BLaER1 treated with 17β-estradiol and CSF1 and Interleukin-3, amounts not matched to agents 10 nM and 100 nM (cell line): ENCODE measurements at regions not wholly inside any gene's neighbourhood (a gene's known extent, or its start where the extent isn't known, plus 50 kb on each side); places are given as distances from the start of the nearest gene placed in this dataset.
"Not testable (repeated sequence)": the region's sequence is repeated elsewhere in the genome, so short reads cannot be mapped to it uniquely, and the experiment has no call there.

Experiments used
- H3K27ac ChIP-seq, 11 experiments: shearing (Covaris generic); formaldehyde crosslinking; 2 replicates each; pipeline ENCODE4 v1.8.1; 2022
- H3K27me3 ChIP-seq, 11 experiments: shearing (Covaris generic); formaldehyde crosslinking; 2 replicates each; pipeline ENCODE4 v1.8.1; 2022
- H3K36me3 ChIP-seq, 11 experiments: shearing (Covaris generic); formaldehyde crosslinking; 2 replicates each; pipeline ENCODE4 v1.8.1; 2022
- H3K4me1 ChIP-seq, 10 experiments: shearing (Covaris generic); formaldehyde crosslinking; 2 replicates each; pipeline ENCODE4 v1.8.1; 2022
- H3K4me2 ChIP-seq, 11 experiments: shearing (Covaris generic); formaldehyde crosslinking; 2 replicates each; pipeline ENCODE4 v1.8.1; 2022
- H3K4me3 ChIP-seq, 10 experiments: shearing (Covaris generic); formaldehyde crosslinking; 2 replicates each; pipeline ENCODE4 v1.8.1; 2022
- H3K9ac ChIP-seq, 11 experiments: shearing (Covaris generic); formaldehyde crosslinking; 2 replicates each; pipeline ENCODE4 v1.8.1; 2022
- H3K9me3 ChIP-seq, 11 experiments: shearing (Covaris generic); formaldehyde crosslinking; replicated peaks in 1 of 11; 2 replicates each; pipeline ENCODE4 v1.8.1; 2022
- H4K20me1 ChIP-seq, 11 experiments: shearing (Covaris generic); formaldehyde crosslinking; 2 replicates each; pipeline ENCODE4 v1.8.1; 2022
- Cebpa-rat ChIP-seq, 11 experiments: shearing (Covaris generic); IDR thresholded peaks; 2 replicates each; pipeline ENCODE4 v1.8.1; 2022

DNA sequence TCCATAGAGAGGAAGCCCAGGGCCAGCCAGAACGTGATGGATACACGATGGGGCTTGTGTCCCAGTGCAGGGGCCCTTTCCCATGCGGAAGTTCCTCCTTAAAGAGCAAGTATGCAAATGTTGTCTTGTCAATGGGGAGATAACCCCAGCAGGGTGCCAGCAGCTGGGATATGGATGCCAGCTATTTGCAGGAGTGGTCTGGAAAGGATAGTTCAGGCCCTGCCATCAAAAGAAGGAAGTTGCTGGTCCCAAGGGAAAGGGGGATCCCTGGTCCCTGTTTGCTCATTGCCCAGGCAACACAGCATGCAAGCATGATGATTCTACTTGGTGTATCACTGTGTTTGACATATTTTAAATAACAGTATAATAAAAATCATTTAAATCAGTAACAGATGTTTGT, 73.1 kb upstream of the HECW1 start:
- H3K36me3 ChIP-seq: no peaks in the 10 kb centered on the region
- TF ChIP-seq Cebpa-rat (IDR thresholded peaks at IDR 0.05): no peak
- no peaks in the 10 kb centered on the region for H3K27me3 ChIP-seq
- H3K4me1 ChIP-seq: no peaks in the 10 kb centered on the region
- peaks cover 0 to 34% (median 13%) of the 10 kb centered on the region in 11 experiments; a peak in 14 of 22 replicates for H3K9me3 ChIP-seq
- H3K9ac ChIP-seq: no peak overlapping the region
- H3K27ac ChIP-seq: no peak overlapping the region
- no peak overlapping the region for H3K4me3 ChIP-seq
- H3K4me2 ChIP-seq: no peak overlapping the region
- H4K20me1 ChIP-seq: no peaks in the 10 kb centered on the region

- H3K9ac ChIP-seq: no peak overlapping the region
Observed at GRCh38 chr7:43040461-43040860, 72.0 kb upstream of the HECW1 start.

GRCh38 chr7:43041105-43041504, 71.3 kb upstream of the HECW1 start:
- no peak overlapping the region for H3K4me2 ChIP-seq
- H3K4me1 ChIP-seq: no peaks in the 10 kb centered on the region
- H4K20me1 ChIP-seq: no peaks in the 10 kb centered on the region
- no peak overlapping the region for H3K27ac ChIP-seq
- no peak for TF ChIP-seq Cebpa-rat (IDR thresholded peaks at IDR 0.05)
- H3K4me3 ChIP-seq: no peak overlapping the region
- H3K36me3 ChIP-seq: no peaks in the 10 kb centered on the region
- peaks cover 0 to 34% (median 13%) of the 10 kb centered on the region in 11 experiments; a peak in 14 of 22 replicates for H3K9me3 ChIP-seq
- no peak overlapping the region for H3K9ac ChIP-seq
- H3K27me3 ChIP-seq: no peaks in the 10 kb centered on the region

More at GRCh38 chr7:43040461-43040860, 72.0 kb upstream of the HECW1 start:
- no peak for TF ChIP-seq Cebpa-rat (IDR thresholded peaks at IDR 0.05)
- Histone ChIP-seq H4K20me1 (no peaks in the 10 kb centered on the region), H3K36me3 (no peaks in the 10 kb centered on the region), H3K4me2 (no peak overlapping the region), H3K4me1 (no peaks in the 10 kb centered on the region), H3K27me3 (no peaks in the 10 kb centered on the region), H3K27ac (no peak overlapping the region), H3K4me3 (no peak overlapping the region), H3K9me3 (peaks cover 0 to 34% (median 13%) of the 10 kb centered on the region in 11 experiments; a peak in 14 of 22 replicates)

DNA sequence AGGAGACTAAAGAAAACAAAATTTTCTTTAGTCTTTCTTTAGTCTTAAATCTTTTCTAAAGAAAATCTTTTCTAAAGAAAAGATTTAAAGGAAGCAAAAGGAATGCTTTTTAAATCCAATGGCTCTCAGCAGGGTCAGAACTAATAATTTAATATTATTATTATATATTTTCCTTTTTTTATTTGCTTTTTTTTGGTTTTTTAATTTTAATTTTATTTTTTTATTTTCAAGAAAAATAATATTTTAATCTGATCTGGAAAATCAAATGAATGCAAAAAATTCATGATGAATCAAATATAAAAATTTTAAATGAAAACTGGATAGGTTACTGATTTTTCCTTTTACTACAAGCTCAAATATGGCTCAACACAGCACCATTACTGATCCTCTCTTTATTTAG, 70.7 kb upstream of the HECW1 start:
- H3K27me3 ChIP-seq: no peaks in the 10 kb centered on the region
- no peak overlapping the region for H3K4me3 ChIP-seq
- no peak overlapping the region for H3K4me2 ChIP-seq
- H4K20me1 ChIP-seq: no peaks in the 10 kb centered on the region
- H3K27ac ChIP-seq: no peak overlapping the region
- no peak for TF ChIP-seq Cebpa-rat (IDR thresholded peaks at IDR 0.05)
- H3K36me3 ChIP-seq: no peaks in the 10 kb centered on the region
- peaks cover 0 to 31% (median 13%) of the 10 kb centered on the region in 11 experiments; a peak in 14 of 22 replicates for H3K9me3 ChIP-seq
- no peaks in the 10 kb centered on the region for H3K4me1 ChIP-seq
- no peak overlapping the region for H3K9ac ChIP-seq

- no peak for TF ChIP-seq Cebpa-rat (IDR thresholded peaks at IDR 0.05)
- H3K4me2 ChIP-seq: no peak overlapping the region
- H3K9me3 ChIP-seq: peaks cover 3 to 30% (median 14%) of the 10 kb centered on the region in 11 experiments; a peak in 20 of 22 replicates
- H3K36me3 ChIP-seq: no peaks in the 10 kb centered on the region; a peak in 1 of 22 replicates
- no peaks in the 10 kb centered on the region for H3K27me3 ChIP-seq
- no peaks in the 10 kb centered on the region for H3K4me1 ChIP-seq
- no peaks in the 10 kb centered on the region for H4K20me1 ChIP-seq
- H3K27ac ChIP-seq: no peak overlapping the region
- no peak overlapping the region for H3K9ac ChIP-seq
- no peak overlapping the region for H3K4me3 ChIP-seq
Observed at GRCh38 chr7:43042302-43042701, 70.1 kb upstream of the HECW1 start.

DNA sequence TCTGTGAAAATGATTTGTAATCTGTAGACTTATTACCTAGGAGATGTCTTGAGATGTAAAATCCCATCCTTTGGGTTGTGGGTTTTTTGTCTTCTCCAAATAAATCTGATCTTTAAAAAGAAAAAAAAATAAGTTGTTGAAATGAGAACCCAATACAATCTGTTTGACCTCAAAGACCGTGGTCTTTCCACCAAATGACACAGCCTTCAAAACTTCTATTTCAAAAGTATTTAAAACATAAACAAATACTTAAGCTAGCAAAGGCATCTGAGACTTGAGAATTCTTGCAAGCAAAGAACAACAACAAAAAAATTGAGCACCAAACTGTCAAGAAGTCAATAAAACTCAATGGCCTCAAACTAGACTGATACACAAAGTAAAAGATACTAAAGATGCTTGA, 67.9 kb upstream of the HECW1 start:
- Histone ChIP-seq H3K36me3 (no peaks in the 10 kb centered on the region; a peak in 1 of 22 replicates), H4K20me1 (no peaks in the 10 kb centered on the region), H3K9ac (no peak overlapping the region), H3K4me3 (no peak overlapping the region), H3K27me3 (no peaks in the 10 kb centered on the region), H3K9me3 (peaks cover 20 to 32% (median 26%) of the 10 kb centered on the region in 11 experiments), H3K27ac (no peak overlapping the region), H3K4me2 (no peak overlapping the region), H3K4me1 (no peaks in the 10 kb centered on the region)
- TF ChIP-seq Cebpa-rat (IDR thresholded peaks at IDR 0.05): no peak

DNA sequence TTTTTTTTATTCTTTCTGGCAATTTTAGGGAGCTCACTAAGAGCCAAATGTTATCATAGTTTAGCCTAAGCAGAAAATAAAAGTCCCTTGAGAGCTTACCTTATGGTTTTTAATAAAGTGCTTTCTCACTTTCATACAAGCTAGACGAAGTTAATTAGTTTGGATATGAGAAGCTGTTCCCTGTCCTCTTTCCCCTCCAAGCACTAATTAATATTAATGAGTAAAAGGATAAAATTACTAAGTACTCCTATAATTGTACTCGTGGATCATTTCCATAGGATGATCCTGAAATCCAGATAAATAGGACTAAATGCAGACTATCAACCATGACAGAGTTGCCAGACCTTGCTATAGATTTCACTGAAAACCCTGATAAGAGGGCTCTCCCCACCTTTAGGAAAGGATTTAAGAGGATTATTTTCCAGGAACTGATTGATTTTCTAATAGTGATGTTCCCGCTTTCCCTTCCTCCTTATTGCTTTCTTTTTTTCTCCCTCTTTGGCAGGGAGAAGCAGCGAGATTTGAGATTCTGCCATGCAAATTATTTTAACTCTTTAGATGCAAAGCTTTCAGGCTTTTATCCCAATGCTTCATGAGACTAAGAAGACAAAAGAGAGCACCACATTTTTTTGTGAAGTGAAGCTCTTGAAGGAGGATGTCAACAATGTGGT, 58.3 kb upstream of the HECW1 start:
- Histone ChIP-seq H4K20me1 (no peaks in the 10 kb centered on the region), H3K27me3 (no peaks in the 10 kb centered on the region), H3K9ac (no peak overlapping the region), H3K27ac (no peak overlapping the region), H3K9me3 (peaks cover 9 to 21% (median 14%) of the 10 kb centered on the region in 11 experiments; a peak in 20 of 22 replicates), H3K36me3 (no peaks in the 10 kb centered on the region), H3K4me3 (no peak overlapping the region), H3K4me2 (peak overlapping the region in 4 of 11 experiments; percentile 14 to 19 (median 16); a peak in 3 of 22 replicates), H3K4me1 (peaks cover 0 to 7% (median 6%) of the 10 kb centered on the region in 10 experiments; a peak in 11 of 20 replicates)
- TF ChIP-seq Cebpa-rat (IDR thresholded peaks at IDR 0.05): no peak

DNA sequence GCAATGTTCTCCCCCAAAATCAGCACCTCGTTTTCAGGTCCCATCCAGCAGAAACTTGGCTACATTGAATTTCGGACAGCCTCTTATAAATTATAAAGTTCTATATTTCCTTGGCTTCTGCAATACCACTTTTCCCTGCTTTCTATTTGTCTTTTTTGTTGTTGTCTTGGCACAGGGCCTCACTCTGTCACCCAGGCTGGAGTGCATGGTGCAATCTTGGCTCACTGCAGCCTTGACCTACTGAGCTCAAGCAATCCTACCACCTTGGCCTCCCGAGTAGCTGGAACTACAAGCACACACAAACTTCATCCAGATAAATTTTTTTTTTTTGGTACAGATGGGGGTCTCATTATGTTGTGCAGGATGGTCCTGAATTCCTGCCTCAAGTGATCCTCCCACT, 55.3 kb upstream of the HECW1 start:
- Histone ChIP-seq H3K4me1 (peaks cover 0 to 7% (median 6%) of the 10 kb centered on the region in 10 experiments; a peak in 11 of 20 replicates), H3K4me3 (no peak overlapping the region), H3K4me2 (no peak overlapping the region), H3K27me3 (no peaks in the 10 kb centered on the region), H4K20me1 (no peaks in the 10 kb centered on the region), H3K36me3 (no peaks in the 10 kb centered on the region), H3K27ac (no peak overlapping the region), H3K9me3 (peaks cover 0 to 10% (median 0%) of the 10 kb centered on the region in 11 experiments; a peak in 3 of 22 replicates), H3K9ac (no peak overlapping the region)
- TF ChIP-seq Cebpa-rat (IDR thresholded peaks at IDR 0.05): no peak

- H3K4me2 ChIP-seq: no peak overlapping the region
Observed at GRCh38 chr7:43058271-43059066, 54.0 kb upstream of the HECW1 start.

GRCh38 chr7:43059067-43059600, 53.3 kb upstream of the HECW1 start:
- H4K20me1 ChIP-seq, H3K36me3 ChIP-seq, H3K4me2 ChIP-seq, H3K4me3 ChIP-seq, H3K4me1 ChIP-seq, H3K9ac ChIP-seq, H3K27me3 ChIP-seq, H3K27ac ChIP-seq: not testable (repeated sequence)
- H3K9me3 ChIP-seq: peaks cover 0 to 10% (median 0%) of the 10 kb centered on the region in 11 experiments; a peak in 3 of 22 replicates

More at GRCh38 chr7:43058271-43059066, 54.0 kb upstream of the HECW1 start:
- Histone ChIP-seq H4K20me1 (no peaks in the 10 kb centered on the region), H3K36me3 (no peaks in the 10 kb centered on the region), H3K9ac (no peak overlapping the region), H3K27me3 (no peaks in the 10 kb centered on the region), H3K9me3 (peaks cover 0 to 10% (median 0%) of the 10 kb centered on the region in 11 experiments; a peak in 3 of 22 replicates), H3K4me3 (no peak overlapping the region), H3K4me1 (peaks cover 0 to 7% (median 6%) of the 10 kb centered on the region in 10 experiments; a peak in 11 of 20 replicates), H3K27ac (no peak overlapping the region)
- TF ChIP-seq Cebpa-rat (IDR thresholded peaks at IDR 0.05): no peak
